ENCODE measurements at regions not wholly inside any gene's neighbourhood (a gene's known extent, or its start where the extent isn't known, plus 50 kb on each side); places are given as distances from the start of the nearest gene placed in this dataset.

DNA sequence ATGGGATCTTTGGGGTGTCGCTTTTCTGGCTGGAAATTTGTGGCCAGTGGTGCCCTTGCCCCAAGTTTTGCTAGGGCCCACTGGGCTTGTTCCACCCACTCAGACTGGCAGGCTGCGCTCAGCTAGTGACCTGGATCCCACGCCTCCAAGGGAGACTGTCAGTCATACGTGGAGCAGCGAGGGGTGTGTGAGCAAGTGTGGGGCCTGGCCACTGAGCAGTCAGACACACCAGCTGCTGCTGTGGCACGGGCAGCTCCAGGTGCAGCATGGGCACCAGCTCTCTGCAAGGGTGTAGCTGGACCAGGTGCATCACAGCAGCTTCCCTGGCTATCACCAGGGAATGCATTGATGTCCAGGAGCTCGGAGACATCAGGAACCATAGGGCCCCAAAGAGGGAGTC lies 327.0 kb downstream of the NR4A2 start:
- TF ChIP-seq, protein P1, sequence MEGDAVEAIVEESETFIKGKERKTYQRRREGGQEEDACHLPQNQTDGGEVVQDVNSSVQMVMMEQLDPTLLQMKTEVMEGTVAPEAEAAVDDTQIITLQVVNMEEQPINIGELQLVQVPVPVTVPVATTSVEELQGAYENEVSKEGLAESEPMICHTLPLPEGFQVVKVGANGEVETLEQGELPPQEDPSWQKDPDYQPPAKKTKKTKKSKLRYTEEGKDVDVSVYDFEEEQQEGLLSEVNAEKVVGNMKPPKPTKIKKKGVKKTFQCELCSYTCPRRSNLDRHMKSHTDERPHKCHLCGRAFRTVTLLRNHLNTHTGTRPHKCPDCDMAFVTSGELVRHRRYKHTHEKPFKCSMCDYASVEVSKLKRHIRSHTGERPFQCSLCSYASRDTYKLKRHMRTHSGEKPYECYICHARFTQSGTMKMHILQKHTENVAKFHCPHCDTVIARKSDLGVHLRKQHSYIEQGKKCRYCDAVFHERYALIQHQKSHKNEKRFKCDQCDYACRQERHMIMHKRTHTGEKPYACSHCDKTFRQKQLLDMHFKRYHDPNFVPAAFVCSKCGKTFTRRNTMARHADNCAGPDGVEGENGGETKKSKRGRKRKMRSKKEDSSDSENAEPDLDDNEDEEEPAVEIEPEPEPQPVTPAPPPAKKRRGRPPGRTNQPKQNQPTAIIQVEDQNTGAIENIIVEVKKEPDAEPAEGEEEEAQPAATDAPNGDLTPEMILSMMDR (IDR thresholded peaks at IDR 0.05; ENCODE audit: low read depth, low read length), result no peak
- no peak for TF ChIP-seq EZH2phosphoT487 (IDR thresholded peaks at IDR 0.05; ENCODE audit: low read depth)
